NCI-H69 (cell line): ENCODE measurements at regions not wholly inside any gene's neighbourhood (a gene's known extent, or its start where the extent isn't known, plus 50 kb on each side); places are given as distances from the start of the nearest gene placed in this dataset.
"Not testable (repeated sequence)": the region's sequence is repeated elsewhere in the genome, so short reads cannot be mapped to it uniquely, and the experiment has no call there.

ENCODE experiments used
- DNase-seq: peaks from one replicate; lab custom pipeline; 2025; lab: John Stamatoyannopoulos, UW

GRCh38 chr9:86614871-86615849, 260.9 kb upstream of the TUT7 start:
- peak; percentile 12 for DNase-seq

- no peak for DNase-seq
Observed at GRCh38 chr9:86613943-86614342, 259.7 kb upstream of the TUT7 start.

GRCh38 chr9:86611534-86611933, 257.3 kb upstream of the TUT7 start:
- not testable (repeated sequence) for DNase-seq

- peak; percentile 9 for DNase-seq
Observed at GRCh38 chr9:86605303-86605702, 251.1 kb upstream of the TUT7 start.

- no peak for DNase-seq
Observed at GRCh38 chr9:86604741-86605140, 250.5 kb upstream of the TUT7 start.

GRCh38 chr9:86602715-86603114, 248.5 kb upstream of the TUT7 start:
- DNase-seq: no peak

GRCh38 chr9:86601697-86602096, 247.5 kb upstream of the TUT7 start:
- no peak for DNase-seq

- no peak for DNase-seq
Observed at GRCh38 chr9:86600977-86601376, 246.8 kb upstream of the TUT7 start.

- no peak for DNase-seq
Observed at GRCh38 chr9:86600291-86600690, 246.1 kb upstream of the TUT7 start.

- DNase-seq: no peak
Observed at GRCh38 chr9:86599561-86599960, 245.4 kb upstream of the TUT7 start.

GRCh38 chr9:86598411-86599239, 244.4 kb upstream of the TUT7 start:
- DNase-seq: no peak

- no peak for DNase-seq
Observed at GRCh38 chr9:86594724-86595123, 240.5 kb upstream of the TUT7 start.

GRCh38 chr9:86591472-86591871, 237.3 kb upstream of the TUT7 start:
- DNase-seq: no peak

GRCh38 chr9:86589730-86590129, 235.5 kb upstream of the TUT7 start:
- DNase-seq: no peak

- DNase-seq: no peak
Observed at GRCh38 chr9:86589273-86589672, 235.1 kb upstream of the TUT7 start.

- no peak for DNase-seq
Observed at GRCh38 chr9:86586144-86586494, 231.9 kb upstream of the TUT7 start.

GRCh38 chr9:86585422-86586143, 231.4 kb upstream of the TUT7 start:
- no peak for DNase-seq

- no peak for DNase-seq
Observed at GRCh38 chr9:86580688-86581087, 226.5 kb upstream of the TUT7 start.

GRCh38 chr9:86578722-86579121, 224.5 kb upstream of the TUT7 start:
- DNase-seq: no peak

- no peak for DNase-seq
Observed at GRCh38 chr9:86577420-86578333, 223.5 kb upstream of the TUT7 start.

GRCh38 chr9:86575825-86576525, 221.8 kb upstream of the TUT7 start:
- DNase-seq: no peak
